ENCODE measurements at regions not wholly inside any gene's neighbourhood (a gene's known extent, or its start where the extent isn't known, plus 50 kb on each side); places are given as distances from the start of the nearest gene placed in this dataset.

DNA sequence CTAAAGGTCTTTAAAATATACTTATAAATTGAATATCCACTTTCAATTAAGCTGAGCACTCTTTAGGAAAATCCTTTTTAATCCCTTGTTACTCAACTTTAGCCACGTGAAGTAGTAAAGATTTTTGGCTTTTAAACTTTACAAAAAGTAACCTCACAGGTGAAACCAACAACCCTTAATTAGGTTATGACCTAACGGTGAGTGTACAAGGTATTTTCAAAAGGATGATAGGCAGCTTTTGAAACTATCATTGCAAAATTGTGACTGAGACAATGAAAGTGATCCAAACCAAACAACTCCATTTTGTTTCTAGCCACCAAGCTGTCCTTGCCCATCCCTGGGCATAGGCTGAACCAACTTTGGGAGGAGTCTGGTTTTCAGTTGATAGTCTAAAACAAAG lies 940.2 kb downstream of the OTOL1 start:
- TF ChIP-seq, protein P1, sequence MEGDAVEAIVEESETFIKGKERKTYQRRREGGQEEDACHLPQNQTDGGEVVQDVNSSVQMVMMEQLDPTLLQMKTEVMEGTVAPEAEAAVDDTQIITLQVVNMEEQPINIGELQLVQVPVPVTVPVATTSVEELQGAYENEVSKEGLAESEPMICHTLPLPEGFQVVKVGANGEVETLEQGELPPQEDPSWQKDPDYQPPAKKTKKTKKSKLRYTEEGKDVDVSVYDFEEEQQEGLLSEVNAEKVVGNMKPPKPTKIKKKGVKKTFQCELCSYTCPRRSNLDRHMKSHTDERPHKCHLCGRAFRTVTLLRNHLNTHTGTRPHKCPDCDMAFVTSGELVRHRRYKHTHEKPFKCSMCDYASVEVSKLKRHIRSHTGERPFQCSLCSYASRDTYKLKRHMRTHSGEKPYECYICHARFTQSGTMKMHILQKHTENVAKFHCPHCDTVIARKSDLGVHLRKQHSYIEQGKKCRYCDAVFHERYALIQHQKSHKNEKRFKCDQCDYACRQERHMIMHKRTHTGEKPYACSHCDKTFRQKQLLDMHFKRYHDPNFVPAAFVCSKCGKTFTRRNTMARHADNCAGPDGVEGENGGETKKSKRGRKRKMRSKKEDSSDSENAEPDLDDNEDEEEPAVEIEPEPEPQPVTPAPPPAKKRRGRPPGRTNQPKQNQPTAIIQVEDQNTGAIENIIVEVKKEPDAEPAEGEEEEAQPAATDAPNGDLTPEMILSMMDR (IDR thresholded peaks at IDR 0.05) = no peak
- TF ChIP-seq EP300 (IDR thresholded peaks at IDR 0.05) (no peak), POLR2A (IDR thresholded peaks at IDR 0.05) (no peak), POLR2AphosphoS5 (IDR thresholded peaks at IDR 0.05) (no peak)

All from gastroesophageal sphincter (tissue), 3 donors.